NCI-H82 treated with DMSO at 0.1 percent for 48 hours (cell line): ENCODE measurements at regions not wholly inside any gene's neighbourhood (a gene's known extent, or its start where the extent isn't known, plus 50 kb on each side); places are given as distances from the start of the nearest gene placed in this dataset.
"Not testable (repeated sequence)": the region's sequence is repeated elsewhere in the genome, so short reads cannot be mapped to it uniquely, and the experiment has no call there.

Experiments
- DNase-seq: peaks from one replicate; lab custom pipeline; 2025; ENCODE audit not compliant: unreplicated experiment; lab: John Stamatoyannopoulos, UW

DNA sequence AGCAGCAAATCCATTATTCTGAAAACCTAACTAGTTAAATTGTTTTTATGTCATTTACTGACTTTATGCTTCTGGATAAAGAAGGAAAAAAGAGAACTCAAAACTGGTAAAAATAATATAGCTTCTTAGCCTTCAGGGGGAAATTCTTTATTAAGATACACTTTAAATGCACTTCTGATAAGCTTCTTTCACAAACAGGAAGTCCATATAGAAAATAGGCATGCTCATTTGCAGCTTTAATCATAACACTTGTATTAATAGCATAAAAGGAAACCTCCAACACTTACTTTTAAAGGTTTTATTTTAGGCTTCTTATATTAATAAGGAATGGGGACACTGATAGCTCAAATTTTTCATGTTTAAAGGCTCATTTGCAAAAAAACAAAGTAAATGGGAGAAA lies 538.0 kb upstream of the SLC35B3 start:
- no peak for DNase-seq

DNA sequence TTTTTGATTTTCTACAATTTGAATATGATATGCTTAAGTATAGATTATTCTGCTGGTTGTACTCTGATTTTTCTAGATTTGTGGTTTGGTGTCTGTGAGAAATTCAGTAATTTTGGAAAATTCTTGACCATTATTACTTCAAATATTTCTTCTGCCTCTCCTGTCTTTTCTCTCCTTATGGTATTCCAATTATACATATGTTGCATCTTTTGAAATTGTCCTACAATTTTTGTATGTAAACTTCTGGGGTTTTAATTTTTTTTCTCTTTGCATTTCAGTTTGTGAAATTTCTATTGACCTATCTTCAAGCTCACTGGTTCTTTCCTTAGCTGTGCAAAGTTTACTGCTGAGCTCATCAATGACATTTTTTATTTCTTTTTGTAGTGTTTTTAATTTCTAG lies 534.4 kb upstream of the SLC35B3 start:
- DNase-seq, result no peak

DNA sequence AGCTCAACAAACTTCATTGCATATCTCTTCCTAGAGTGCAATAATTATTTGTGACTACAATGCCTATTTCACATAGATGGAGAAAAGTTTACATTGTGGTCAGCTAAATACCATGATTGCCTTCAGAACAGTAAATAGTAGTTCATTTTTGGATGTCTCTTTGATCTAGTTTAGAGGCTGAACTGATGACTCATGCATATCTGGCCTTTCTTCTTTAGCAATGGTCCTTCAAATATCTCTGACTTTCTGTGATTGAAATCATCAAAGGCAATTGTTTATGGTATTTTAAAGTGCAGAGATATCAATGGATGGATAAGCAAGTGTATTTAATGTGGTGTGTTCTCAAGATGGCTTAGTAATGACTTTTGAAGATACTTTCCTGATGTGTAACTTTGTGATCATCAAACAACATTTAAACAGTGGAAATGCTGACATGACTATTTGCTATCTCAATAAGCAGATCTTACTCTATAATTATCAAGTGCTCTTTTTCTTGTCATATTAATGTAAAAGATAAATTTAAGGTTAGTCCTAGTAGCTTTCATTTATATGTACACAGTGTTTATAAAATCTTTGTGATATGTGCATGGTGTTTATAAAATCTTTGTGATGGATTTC lies 523.7 kb upstream of the SLC35B3 start:
- no peak for DNase-seq

DNA sequence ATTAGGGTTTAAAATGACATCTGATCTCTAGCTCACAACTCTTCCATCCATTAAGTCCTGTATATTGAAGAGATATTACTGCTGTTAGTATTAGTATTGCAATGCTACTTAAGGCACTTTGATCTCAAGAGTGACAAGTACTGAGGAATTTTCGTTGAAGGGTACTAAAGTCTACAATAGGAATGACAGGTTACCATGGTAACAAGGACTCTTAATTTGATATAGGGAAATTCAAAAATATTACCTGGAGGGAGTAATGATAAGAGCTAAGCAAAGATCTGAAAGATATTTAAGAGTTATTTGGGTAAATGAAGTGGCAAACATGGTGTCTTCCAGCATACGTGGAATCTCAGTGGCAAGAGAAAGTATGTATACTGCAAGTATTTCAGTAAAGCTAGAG lies 518.0 kb upstream of the SLC35B3 start:
- DNase-seq, result no peak

DNA sequence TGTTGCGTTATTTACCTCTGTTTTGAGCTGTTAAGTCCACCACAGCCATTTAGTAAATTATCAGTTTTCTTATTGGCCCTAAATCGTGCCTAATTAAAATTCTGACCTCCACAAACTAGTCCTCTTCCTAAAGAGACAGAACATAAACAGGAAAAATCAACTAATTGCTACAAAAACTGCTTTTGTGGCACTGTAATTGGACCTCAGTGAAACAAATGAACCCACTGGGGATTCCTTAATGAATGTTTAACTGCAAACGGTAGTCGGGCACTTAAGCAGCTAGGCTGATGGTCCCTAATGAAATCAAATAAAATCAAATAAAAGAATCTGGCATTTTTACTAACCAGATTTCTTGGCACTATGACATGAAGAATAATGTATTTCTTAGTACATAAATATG lies 513.4 kb upstream of the SLC35B3 start:
- no peak for DNase-seq

DNA sequence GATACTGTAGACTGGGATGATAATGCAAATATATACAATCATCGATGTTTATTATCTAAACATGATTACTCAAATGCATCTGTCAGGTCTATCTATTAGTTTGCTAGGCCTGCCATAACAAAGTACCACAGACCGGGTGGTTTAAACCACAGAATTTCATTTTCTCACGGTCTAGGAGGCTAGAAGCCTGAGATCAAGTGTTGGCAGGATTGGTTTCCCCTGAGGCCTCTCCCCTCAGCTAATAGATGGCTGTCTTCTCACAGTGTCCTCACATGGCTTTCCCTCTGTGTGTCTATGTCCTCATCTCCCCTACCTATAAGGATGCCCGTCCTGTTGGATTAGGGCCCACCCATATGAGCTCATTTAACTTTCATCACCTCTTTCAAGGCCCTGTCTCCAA lies 512.6 kb upstream of the SLC35B3 start:
- no peak for DNase-seq

DNA sequence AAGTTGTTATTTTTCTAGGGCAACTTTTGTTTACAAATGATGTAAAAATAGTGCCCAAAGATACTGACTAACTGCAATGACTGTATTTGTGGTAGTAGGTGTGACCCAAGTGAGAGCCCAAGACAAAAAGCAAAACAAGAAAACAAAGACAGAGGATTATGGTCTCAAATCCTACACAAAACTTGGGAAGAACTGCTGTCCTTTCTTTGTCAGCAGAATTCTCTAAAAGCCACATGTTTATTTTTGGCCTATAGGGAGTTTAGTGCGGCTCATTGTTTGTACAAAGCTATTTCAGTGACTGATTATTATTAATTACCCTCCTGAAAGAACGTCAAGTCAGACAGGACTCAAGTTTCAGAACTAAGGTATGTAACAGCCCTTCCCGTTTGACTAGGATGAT lies 509.2 kb upstream of the SLC35B3 start:
- DNase-seq, result no peak

DNA sequence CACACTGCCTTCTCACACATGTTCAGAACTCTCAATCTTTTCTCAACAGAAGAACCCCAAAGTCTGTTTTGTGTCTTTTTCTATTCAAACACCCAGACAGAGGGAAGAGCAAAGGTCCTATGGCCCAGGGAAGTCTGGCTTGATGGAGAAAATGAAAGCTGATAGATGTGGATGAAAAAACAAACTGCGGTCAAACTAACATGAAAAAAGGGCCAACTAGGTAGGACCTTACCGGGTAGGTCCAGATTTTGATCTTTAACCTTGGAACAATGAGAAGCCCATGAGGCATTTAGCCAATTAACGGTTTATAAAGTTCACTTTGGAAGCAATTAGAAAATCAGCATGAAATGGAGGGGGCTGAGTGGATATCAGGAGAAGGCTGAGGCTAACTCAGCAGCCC lies 507.7 kb upstream of the SLC35B3 start:
- no peak for DNase-seq

DNA sequence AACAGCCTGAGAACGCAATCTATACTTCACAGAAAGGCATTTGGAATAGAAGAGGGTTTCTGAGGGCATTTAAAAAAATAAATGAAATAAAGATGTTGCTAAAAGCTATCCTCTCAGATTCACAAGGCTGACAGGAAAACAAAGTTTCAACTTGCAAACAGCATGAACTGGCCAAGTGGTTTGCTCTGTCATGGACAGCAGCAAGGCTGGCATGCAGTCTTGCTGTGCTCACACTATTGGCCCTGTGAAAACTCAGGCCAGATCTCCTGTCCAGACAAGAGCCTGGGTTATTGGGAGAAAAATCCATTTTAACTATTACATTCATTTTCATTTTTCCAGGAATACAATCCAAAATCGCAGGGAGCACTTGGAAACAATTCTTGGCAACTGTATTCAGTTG lies 506.2 kb upstream of the SLC35B3 start:
- DNase-seq, result no peak

DNA sequence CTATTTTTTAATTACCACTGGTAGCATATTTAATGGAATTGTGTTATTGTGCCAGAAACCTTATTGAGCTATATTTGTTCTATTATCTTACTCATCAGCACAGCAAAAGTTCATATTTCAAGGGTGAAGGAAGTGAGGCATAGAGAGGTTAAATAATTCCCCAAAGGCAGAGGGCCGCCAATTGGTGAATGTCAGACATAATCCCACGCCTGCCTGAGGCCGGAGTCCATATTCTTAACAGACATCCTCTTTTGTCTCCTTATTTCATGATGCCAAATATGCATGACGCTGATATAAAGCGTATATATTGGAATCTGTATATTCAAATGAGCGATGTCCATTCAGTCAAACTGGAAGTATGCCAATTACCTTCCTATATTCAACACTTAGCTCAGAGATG lies 505.0 kb upstream of the SLC35B3 start:
- no peak for DNase-seq

DNA sequence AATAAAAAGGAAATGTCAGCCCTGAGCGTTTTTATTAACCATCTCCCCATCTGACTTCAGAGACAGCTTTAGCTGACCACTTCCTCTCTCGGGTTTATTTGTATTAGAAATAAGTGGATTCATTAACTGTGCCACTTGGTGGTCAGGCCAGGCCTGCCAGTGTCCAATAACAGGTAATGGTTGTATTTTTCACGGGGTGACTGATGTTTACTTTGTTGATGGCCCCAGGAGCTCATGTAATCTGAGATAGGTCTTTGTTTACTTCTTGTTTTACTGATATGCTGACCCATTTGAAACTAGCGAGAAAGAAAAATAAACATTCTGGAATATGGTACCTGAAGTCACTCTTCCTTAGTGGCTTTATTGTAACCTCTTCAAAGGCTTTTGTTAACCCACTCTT lies 504.3 kb upstream of the SLC35B3 start:
- no peak for DNase-seq

DNA sequence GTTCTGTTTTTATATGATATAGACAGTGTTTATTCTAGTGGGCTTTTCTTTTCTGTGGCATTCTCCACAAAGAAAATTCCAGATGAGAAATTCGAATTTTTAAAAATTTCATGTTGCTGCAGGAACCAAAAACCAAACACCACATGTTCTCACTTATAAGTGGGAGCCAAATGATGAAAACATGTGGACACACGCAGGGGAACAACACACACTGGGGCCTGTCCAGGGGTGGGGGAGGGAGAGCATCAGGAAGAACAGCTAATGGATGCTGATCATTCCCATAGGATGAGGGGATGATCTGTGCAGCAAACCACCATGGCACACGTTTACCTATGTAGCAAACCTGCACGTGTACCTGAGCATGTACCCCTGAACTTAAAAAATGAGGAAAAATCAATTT lies 499.0 kb upstream of the SLC35B3 start:
- no peak for DNase-seq

DNA sequence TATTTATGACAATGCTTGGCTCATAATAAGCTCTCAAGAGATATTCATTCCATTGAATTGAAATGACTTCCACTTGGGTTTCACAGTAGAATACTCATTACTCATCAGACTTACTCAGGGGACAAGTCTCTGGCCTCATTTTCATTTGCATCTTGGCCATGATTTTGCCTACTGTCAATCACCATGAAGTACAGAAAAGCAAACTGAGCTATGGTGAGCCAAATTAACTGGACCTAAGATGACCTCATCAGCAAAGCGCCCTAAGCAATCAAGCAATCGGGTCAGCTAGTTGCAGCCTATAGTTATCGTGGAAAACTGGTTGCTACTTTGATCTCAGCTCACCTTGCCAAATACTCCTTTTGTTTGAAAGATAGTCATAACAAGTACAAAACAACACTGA lies 494.7 kb upstream of the SLC35B3 start:
- no peak for DNase-seq

DNA sequence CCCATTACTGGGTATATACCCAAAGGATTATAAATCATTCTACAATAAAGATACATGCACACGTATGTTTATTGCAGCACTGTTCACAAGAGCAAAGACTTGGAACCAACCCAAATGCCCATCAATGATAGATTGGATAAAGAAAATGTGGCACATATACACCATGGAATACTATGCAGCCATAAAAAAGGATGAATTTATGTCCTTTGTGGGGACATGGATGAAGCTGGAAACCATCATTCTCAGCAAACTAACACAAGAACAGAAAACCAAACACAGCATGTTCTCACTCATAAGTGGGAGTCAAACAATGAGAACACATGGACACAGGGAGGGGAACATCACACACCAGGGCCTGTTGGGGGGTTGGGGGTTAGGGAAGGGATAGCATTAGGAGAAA lies 484.9 kb upstream of the SLC35B3 start:
- DNase-seq, result not testable (repeated sequence)

DNA sequence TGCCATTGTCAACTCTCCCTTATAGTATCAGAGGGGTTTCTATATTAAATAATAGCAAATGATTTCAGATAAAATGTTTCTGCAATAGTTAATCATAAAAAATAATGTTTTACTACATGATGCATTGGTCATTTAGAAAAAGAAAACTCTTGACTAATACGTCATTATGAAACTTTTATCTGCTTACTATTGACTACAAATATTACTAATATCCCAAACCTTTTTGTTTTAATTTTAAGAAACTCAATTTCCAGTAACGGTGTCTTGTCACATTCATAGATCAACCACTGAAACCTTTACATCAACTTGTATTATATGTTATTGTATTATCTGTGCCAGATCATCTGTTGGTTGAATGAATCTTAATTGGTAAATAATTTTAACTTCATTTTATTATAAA lies 482.9 kb upstream of the SLC35B3 start:
- no peak for DNase-seq

DNA sequence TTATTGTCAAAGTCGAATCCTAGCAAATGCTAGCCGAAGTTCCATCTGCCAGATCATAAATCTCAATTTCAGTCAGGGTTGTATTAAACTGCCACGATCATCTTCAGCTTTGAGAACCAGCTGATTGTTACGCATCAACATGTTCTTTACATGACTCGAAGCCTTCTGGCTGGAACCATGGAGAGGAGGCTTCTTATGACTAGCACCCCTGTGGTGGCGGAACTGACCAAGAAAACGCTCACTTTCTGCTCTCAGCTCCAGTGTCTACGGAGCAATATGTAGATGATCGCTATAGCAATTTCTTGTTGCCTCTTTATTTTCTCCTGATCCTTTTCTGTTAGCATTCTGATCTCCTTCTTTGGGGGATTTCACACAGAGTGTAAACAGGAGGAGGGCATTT lies 479.4 kb upstream of the SLC35B3 start:
- DNase-seq, result no peak

DNA sequence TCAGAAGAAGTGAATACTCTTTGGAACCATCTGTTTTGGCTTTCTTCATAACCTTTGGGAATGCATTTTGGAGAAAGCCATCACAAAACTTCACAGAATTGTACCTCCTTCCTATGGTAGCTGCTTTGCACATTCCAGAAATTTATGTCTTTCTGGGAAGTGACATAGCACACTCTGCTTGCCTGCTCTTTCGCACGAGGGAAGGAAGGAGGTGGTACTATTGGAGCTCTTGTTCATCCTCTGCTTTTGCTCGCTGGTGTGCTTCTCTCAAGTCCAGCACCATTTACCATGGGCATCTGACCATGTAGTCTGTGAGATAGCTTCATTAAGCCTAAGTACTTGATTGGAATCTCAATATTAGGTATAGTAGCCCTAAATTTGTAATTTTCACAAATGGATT lies 473.3 kb upstream of the SLC35B3 start:
- DNase-seq, result no peak

DNA sequence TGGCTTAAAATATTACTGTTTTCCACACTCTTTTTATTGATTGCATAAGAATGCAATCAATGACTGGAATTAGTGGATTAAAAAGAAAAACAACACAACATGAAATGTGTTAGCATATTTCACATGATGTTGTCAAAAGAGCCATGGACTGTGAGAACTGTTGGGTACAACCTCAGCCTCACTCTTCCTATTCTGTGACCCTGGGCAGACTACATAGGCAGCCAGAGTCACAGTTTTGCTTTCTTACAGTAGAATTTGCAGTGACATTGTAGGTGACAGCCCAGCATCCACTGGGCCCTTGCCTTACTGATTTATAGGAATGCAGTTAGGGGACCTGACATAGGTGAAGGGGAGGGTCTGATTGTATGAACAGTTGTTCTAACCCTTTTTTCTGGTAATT lies 471.4 kb upstream of the SLC35B3 start:
- no peak for DNase-seq

DNA sequence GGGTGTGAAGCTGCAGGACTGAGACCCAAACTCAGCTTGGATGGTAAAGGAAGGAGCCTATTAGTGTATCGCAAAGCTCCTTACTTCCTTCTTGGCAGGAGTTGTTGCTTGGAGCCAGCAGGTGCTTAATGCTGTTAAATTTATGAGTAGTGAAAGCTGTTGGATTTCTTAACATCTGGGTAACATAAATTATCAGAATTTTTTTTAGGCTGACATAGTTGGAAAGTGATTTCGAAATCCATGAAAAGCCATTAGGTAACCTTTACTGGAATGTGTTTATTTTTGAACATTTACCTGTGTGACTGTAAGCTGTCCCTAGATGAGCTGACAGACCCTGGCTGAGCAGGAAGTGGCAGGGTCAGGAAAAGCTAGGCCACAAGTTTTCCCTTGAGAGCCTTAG lies 470.4 kb upstream of the SLC35B3 start:
- no peak for DNase-seq

DNA sequence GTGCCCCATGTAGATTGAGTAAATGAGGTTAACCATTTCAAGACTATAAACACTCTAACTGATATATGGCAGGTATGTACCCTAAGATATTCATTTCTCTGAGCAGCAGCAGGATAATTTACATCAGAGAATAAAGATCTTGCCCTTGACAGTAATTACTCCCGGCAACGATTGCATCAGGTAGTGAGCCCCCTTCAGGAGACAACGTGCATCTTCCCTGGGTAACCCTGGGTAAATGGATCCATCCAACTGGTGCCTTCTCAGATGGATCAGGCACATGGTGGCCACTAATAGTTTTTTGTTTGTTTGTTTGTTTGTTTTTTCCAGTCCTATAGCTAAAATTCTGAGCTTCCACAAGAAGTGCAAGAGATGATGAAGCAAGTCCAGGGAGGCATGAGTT lies 469.4 kb upstream of the SLC35B3 start:
- no peak for DNase-seq

DNA sequence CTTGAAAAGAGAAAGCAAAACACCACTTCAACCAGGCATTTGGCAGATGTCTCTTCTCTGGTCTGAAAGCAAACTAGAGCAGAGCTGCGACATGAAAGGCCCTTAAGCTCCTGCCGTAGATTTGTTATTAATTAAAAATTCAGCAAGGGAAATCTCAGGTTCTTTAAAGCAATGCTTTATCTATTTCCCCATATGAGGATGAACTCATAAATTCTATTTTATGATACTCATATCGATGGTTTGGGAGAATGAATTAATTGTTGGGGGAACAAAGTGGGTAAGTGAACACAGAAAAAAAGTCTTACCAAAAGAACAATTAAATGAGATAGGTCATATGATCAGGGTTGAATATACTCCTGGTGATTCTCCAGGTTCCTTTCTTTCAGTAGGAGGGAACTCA lies 464.7 kb upstream of the SLC35B3 start:
- DNase-seq, result no peak

DNA sequence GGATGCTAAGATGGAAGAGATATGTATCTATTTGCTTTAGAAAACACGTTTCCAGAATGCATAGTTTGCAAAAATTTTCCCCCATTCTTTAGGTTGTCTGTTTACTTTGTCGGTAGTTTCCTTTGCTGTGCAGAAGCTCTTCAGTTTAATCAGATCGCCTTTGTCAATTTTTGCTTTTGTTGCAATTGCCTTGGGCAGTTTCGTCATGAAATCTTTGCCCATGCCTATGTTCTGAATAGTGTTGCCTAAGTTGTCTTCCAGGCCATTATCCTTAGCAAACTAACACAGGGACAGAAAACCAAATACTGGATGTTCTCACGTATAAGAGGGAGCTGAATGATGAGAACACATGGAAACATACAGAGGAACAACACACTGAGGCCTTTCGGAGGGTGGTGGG lies 454.2 kb upstream of the SLC35B3 start:
- no peak for DNase-seq

DNA sequence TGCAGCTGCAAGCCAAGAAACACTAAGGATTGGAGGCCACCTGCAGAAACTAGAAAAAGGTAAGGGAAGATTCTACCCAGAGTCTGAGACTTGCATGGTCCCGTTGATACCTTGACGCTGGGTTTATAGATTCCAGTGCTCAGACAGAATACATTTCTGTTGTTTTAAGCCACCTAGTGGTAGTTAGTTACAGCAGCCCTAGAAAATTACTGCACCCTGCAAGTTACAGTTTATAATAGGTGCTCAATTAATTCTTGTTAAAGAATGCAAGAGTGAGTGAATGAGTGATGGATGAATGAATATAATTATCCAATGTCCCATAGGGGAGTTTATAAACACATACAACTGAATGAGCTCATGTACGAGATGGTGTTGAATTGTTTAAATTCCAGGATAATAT lies 453.1 kb upstream of the SLC35B3 start:
- DNase-seq, result no peak

DNA sequence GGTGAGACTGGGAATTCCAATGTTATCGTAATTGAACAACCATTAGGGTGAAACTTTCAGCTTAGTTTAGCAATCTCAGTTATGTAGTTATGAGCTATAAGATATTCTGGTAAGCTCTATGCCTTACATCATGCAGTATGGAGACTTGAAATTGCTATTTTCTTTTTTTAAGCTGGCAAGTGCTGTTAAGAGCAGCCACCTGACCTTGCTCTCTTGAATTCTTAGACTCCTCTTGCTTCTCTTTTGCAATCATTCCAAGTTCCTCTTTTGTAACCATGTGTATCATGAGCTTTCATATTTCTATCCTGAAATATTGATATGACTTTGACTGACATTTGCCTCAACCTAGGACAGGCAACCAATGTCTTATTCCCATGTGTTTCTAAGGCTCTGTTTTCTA lies 446.3 kb upstream of the SLC35B3 start:
- DNase-seq, result no peak
